ENCODE measurements at regions not wholly inside any gene's neighbourhood (a gene's known extent, or its start where the extent isn't known, plus 50 kb on each side); places are given as distances from the start of the nearest gene placed in this dataset.

GRCh38 chr7:26553582-26553981, 261.9 kb downstream of the SNX10 start:
- TF ChIP-seq CTCF (conservative IDR thresholded peaks at IDR 0.05) (no peak), EZH2 (IDR thresholded peaks at IDR 0.05; ENCODE audit: low read depth) (no peak)
